GM12872 (cell line): ENCODE measurements at regions not wholly inside any gene's neighbourhood (a gene's known extent, or its start where the extent isn't known, plus 50 kb on each side); places are given as distances from the start of the nearest gene placed in this dataset.

Experiments used
- CTCF ChIP-seq: IDR thresholded peaks from 3 replicates; pipeline ENCODE4 v1.5.1; 2011; ENCODE audit warnings: low read depth, mild to moderate bottlenecking, low read length, moderate library complexity; ENCODE audit not compliant: insufficient read depth

GRCh38 chr10:131703941-131704340, 196.9 kb upstream of the PPP2R2D start:
- TF ChIP-seq CTCF = no peak

GRCh38 chr10:131706476-131706875, 194.3 kb upstream of the PPP2R2D start:
- no peak for TF ChIP-seq CTCF

- no peak for TF ChIP-seq CTCF
These were observed 193.9 kb upstream of the PPP2R2D start for GRCh38 chr10:131706952-131707351.

- no peak for TF ChIP-seq CTCF
These were observed 192.5 kb upstream of the PPP2R2D start for GRCh38 chr10:131708225-131708880.

GRCh38 chr10:131710142-131710861, 190.5 kb upstream of the PPP2R2D start:
- TF ChIP-seq CTCF = no peak

GRCh38 chr10:131722121-131722520, 178.7 kb upstream of the PPP2R2D start:
- TF ChIP-seq CTCF = no peak

- no peak for TF ChIP-seq CTCF
These were observed 178.1 kb upstream of the PPP2R2D start for GRCh38 chr10:131722525-131723264.
